DMS79 (cell line): ENCODE measurements at regions not wholly inside any gene's neighbourhood (a gene's known extent, or its start where the extent isn't known, plus 50 kb on each side); places are given as distances from the start of the nearest gene placed in this dataset.
"Not testable (repeated sequence)": the region's sequence is repeated elsewhere in the genome, so short reads cannot be mapped to it uniquely, and the experiment has no call there.

Experiments used
- DNase-seq: peaks from one replicate; lab custom pipeline; 2025; lab: John Stamatoyannopoulos, UW

- no peak for DNase-seq
Observed at GRCh38 chr1:25021591-25022215, 91.6 kb upstream of the RUNX3 start.

- no peak for DNase-seq
Observed at GRCh38 chr1:25020851-25021590, 90.9 kb upstream of the RUNX3 start.

GRCh38 chr1:25020173-25020845 lies 90.2 kb upstream of the RUNX3 start:
- DNase-seq = no peak

GRCh38 chr1:25019337-25020172 lies 89.5 kb upstream of the RUNX3 start:
- no peak for DNase-seq

GRCh38 chr1:25018943-25019336 lies 88.9 kb upstream of the RUNX3 start:
- DNase-seq = no peak

GRCh38 chr1:25018110-25018735 lies 88.1 kb upstream of the RUNX3 start:
- DNase-seq = no peak

GRCh38 chr1:25017436-25018109 lies 87.5 kb upstream of the RUNX3 start:
- no peak for DNase-seq

- DNase-seq = no peak
Observed at GRCh38 chr1:25012966-25013962, 83.2 kb upstream of the RUNX3 start.

GRCh38 chr1:25011943-25012638 lies 82.0 kb upstream of the RUNX3 start:
- no peak for DNase-seq

GRCh38 chr1:25011275-25011674 lies 81.2 kb upstream of the RUNX3 start:
- DNase-seq = no peak

GRCh38 chr1:25009671-25010262 lies 79.7 kb upstream of the RUNX3 start:
- DNase-seq = no peak

GRCh38 chr1:25008192-25008485 lies 78.1 kb upstream of the RUNX3 start:
- DNase-seq = no peak

- DNase-seq = not testable (repeated sequence)
Observed at GRCh38 chr1:25007390-25008191, 77.5 kb upstream of the RUNX3 start.

- peak; percentile 9 for DNase-seq
Observed at GRCh38 chr1:25006770-25007169, 76.7 kb upstream of the RUNX3 start.

- no peak for DNase-seq
Observed at GRCh38 chr1:25004355-25004754, 74.3 kb upstream of the RUNX3 start.

- no peak for DNase-seq
Observed at GRCh38 chr1:25003457-25004190, 73.5 kb upstream of the RUNX3 start.

GRCh38 chr1:25003000-25003399 lies 72.9 kb upstream of the RUNX3 start:
- no peak for DNase-seq
